Epithelial cell of proximal tubule (primary cell): ENCODE measurements at regions not wholly inside any gene's neighbourhood (a gene's known extent, or its start where the extent isn't known, plus 50 kb on each side); places are given as distances from the start of the nearest gene placed in this dataset.

Source experiments
- DNase-seq: peaks from one replicate; pipeline ENCODE4 v3.0.0-alpha.2; 2011; ENCODE audit warnings: low read depth
- H3K4me3 ChIP-seq: 2 replicates; pipeline ENCODE4 v1.5.1; 2011; ENCODE audit warnings: low read depth, mild to moderate bottlenecking, low read length
- TF ChIP-seq, protein P1 (sequence below): conservative IDR thresholded peaks from 2 replicates; pipeline ENCODE4 v1.5.1; 2012; ENCODE audit warnings: low read depth, mild to moderate bottlenecking, low read length

DNA sequence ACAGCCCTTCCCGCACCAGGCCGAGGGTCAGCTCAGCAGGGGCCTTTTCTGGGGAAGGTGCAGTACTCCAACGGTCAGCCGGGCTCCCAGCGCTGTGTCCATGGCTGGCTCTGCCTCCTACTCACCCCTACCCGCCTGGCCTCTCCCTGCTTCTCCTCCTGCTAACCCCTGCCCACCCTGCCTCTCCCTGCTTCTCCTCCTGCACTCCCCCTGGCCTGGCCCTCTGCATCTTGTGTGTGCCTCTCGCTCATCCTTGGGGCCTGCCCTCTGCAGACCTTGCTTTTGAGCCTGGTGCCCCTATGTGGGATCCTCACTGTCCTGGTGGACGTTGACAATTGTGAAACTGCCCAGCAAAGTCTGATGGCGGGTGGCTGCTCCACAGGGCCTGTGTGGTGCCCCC lies 274.6 kb upstream of the IRX2 start:
- no peak overlapping the region for H3K4me3 ChIP-seq
- no peak for DNase-seq
- TF ChIP-seq, protein P1, sequence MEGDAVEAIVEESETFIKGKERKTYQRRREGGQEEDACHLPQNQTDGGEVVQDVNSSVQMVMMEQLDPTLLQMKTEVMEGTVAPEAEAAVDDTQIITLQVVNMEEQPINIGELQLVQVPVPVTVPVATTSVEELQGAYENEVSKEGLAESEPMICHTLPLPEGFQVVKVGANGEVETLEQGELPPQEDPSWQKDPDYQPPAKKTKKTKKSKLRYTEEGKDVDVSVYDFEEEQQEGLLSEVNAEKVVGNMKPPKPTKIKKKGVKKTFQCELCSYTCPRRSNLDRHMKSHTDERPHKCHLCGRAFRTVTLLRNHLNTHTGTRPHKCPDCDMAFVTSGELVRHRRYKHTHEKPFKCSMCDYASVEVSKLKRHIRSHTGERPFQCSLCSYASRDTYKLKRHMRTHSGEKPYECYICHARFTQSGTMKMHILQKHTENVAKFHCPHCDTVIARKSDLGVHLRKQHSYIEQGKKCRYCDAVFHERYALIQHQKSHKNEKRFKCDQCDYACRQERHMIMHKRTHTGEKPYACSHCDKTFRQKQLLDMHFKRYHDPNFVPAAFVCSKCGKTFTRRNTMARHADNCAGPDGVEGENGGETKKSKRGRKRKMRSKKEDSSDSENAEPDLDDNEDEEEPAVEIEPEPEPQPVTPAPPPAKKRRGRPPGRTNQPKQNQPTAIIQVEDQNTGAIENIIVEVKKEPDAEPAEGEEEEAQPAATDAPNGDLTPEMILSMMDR, result no peak

DNA sequence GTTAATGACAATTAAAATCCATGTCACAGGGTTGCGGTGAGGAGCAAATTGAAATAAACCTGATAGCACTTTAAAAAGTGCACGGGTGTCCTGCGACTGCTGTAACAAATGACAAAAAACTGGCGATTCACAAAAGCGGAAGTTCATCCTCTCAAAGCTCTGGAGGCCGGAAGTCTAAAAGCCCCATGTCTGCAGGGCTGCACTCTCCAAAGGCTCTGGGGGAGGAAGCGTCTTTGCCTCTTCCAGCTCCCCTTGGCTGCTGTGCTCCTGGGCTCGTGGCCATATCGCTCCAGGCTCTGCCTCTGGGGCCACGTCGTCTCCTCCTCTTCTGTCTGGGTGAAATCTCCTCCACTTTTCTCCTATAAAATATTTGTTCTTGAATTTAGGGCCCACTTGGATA lies 273.9 kb upstream of the IRX2 start:
- DNase-seq, result no peak
- H3K4me3 ChIP-seq, result no peak overlapping the region
- TF ChIP-seq, protein P1, result no peak

DNA sequence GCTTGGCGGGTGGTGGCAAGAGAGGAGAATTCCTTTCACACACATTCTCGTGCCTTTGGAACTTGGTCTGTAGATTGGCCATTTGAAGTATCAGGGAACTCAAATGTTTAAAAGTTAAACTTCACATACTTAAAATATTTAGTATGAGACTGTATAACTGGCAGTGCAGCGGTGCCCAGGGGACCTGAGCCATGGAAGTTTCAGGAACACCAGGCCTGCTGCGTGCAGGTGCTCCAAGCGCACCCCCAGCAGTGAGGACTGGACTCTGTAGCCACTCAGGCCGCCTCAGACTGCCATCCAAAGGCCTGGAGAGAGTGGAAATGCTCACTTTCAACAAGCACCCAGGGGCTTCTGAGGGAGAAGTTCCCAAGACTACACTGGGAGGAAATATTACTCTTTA lies 273.5 kb upstream of the IRX2 start:
- no peak for DNase-seq
- no peak overlapping the region for H3K4me3 ChIP-seq
- TF ChIP-seq, protein P1, result no peak

DNA sequence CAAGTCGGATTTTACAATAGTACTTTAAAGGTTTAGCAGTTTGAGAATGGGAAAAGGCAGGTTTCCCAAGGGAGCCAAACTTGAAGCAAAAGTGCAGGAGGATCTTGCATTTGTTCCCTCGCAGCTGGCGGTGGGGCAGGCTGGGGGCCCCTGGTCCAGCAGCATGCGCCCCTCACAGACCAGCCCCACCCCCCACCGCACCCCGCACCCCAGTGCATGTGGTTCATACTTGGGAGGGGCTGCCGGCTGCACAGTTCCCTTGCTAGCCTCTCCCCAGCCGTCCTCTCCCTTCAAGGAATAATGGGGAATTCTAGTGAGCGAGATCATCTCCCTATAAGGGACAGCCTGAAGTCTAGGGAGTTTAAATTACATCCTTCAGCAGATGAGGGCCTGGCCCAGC lies 273.1 kb upstream of the IRX2 start:
- DNase-seq, result no peak
- H3K4me3 ChIP-seq, result no peak overlapping the region
- TF ChIP-seq, protein P1, result no peak

DNA sequence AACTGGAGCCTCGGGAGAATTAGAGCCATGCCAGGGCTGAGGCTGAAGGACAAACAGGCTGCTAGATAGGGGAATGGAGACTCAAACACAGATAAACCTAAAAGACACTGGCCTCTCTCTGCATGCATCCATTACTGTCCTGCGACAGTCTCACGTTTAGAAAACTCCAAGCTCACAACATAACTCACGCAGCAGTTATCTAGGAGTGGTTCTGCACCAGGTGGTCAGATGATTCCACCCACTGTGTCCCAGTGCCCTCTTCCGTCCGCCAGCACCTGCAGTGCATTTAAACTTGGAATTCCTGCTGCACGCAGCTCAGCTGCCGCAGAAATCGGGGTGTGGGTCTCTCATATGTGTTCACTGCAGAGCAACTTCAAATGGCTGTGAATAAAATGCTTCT lies 272.6 kb upstream of the IRX2 start:
- DNase-seq, result no peak
- no peak overlapping the region for H3K4me3 ChIP-seq
- TF ChIP-seq, protein P1, result no peak

DNA sequence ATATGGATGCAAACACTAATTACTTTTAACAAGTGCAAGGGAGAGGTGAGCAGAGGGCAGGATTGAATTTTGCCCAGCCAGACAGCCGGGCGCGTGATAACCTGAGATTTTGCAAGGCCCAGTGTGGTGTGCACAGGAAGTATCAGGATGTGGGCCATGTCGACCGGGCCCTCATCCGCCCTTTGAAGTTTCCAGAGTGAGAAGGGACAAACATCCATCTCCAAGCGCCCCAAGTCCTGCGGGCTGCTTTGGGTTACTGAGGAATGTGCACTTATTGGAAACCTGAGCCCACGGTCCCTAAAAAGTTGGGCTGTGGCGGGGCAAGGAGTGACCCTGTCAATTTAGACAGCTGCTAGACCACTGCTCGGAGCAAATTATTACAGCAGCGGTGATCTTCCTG lies 272.2 kb upstream of the IRX2 start:
- H3K4me3 ChIP-seq, result no peak overlapping the region
- TF ChIP-seq, protein P1, result no peak
- DNase-seq, result no peak

DNA sequence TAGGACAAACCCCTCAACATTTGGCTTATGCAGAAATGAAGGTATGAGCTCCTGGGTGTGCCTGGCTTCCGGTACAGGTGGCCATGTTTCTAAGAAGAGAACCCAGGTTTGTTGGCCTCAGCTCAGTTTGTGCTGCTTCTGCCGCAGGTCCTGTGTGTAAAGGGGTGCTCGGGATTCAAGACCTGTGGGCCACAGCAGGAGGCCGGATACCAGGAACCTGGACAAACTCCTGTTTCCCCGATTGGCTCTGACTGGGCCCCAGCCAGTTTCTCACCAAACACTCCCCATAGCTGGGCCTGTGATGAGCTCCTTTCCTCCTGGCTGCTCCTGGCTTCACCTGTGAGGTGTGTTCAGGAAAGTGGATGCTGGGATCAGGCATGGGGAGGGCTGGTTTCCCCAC lies 271.2 kb upstream of the IRX2 start:
- no peak for DNase-seq
- TF ChIP-seq, protein P1, result no peak
- no peak overlapping the region for H3K4me3 ChIP-seq
